ENCODE measurements at regions not wholly inside any gene's neighbourhood (a gene's known extent, or its start where the extent isn't known, plus 50 kb on each side); places are given as distances from the start of the nearest gene placed in this dataset.
"Not testable (repeated sequence)": the region's sequence is repeated elsewhere in the genome, so short reads cannot be mapped to it uniquely, and the experiment has no call there.

DNA sequence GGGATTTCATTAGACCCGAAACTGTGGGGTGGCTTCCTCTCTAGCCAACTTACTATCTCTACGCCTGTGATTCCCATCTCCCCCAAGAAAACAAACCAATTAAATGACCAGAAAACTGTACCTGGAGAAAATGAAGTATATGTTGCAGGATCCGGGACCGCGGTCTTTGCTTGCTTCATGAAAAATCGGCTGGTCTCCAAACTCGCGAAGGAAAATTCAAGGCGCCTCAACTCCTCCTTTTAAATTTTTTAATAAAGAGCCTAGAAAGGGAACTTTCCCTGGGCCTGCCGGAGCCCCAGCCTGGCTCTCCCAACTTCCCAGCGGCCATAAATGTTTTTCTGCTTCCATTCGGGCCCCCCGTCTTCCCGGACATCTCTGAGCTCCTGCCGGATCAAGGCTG, 110.8 kb upstream of the FOXD4L5 start:
- not testable (repeated sequence) for DNase-seq (ENCODE audit: low read depth)

DNA sequence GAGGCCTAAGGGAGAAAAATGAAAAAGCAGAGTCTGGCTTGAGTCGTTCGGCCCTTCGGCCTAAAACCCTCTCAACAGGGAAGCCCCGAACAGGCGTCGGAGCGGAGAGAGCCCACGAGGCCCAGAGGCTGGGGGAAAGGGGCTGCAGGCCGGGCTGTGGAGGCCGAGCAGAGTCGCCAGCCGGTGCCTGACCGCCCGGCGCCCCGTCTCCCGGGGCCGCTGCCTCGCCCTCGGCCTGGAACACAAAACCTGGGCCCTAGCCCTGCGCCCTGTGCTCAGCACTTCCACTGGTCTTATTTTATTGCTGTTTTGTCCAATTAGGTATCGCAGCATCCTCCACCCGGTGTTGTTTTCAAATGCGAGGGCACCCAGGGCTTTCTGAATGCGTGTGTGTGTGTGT, 110.1 kb upstream of the FOXD4L5 start:
- DNase-seq (ENCODE audit: low read depth): not testable (repeated sequence)

DNA sequence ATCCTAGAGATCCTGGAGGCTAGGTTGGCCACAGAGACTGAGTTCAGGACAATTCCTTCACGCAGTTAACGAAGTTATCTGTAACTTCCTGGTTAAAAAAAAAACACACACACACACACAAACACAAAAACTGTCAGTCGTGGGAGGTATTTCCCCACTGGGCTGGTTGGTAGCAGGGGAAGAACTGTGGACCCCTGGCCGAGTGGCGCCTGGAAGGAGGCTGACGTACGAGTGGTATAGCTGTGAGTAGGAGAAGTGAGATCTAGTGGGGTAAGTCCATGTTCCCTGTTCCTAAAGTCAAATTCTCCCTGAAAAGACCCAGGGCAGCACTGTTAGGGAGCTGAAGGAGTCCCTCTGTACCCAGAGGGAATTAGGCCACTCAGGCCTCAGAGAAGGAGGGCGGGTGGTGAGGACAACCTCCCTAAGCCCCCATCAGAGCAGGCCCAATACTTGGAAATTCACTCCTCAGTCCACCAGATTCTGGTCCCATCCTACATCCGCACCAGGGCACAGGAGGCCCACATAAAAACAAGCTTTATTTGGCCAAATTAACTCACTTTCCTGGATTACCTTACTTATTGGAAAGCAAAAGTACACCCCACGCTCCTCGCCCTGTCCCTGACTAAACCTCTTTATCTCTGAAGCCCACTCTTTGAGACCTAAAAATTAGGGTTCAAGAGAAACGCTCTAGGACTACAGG, 108.3 kb upstream of the FOXD4L5 start:
- DNase-seq (ENCODE audit: low read depth): not testable (repeated sequence)

DNA sequence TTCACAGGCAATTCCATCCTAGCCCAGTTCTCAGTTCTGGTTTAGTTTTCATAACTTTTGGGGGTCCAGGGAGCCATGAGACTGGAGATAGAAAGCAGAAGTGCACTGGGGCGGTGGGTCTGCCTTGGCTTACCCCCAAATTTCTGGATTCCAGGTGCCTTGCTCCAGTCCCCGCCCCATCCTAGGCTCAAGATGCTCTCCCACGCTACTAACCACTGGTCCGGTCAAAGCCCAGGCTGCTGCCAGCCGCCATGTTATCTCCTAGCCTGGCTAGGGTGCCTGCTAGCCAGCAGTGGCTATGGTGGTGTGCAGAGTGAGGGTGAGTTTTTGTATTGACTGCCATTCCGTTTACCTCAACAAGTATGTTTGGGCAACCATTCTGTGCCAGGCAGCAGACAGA, 107.6 kb upstream of the FOXD4L5 start:
- DNase-seq (ENCODE audit: low read depth): not testable (repeated sequence)

DNA sequence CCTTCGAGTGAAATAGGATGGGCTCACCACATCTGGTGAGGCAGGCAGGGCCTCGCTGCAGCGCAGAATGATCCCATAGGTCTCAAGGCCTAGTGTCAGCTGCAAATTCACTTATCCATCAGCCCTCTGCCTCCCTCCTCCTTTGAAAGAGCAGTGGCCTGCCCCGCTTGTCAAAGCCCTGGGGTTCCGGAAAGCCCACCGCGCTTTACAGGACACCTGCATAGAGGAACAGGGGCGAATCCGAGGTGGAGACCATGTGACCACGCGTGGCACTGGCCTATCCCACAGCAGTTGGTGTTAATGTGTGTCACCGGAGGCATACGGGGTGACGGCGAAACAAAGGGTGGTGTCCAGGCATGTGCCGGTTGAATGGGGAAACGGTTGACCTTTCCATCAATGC, 104.7 kb upstream of the FOXD4L5 start:
- DNase-seq (ENCODE audit: low read depth): not testable (repeated sequence)

DNA sequence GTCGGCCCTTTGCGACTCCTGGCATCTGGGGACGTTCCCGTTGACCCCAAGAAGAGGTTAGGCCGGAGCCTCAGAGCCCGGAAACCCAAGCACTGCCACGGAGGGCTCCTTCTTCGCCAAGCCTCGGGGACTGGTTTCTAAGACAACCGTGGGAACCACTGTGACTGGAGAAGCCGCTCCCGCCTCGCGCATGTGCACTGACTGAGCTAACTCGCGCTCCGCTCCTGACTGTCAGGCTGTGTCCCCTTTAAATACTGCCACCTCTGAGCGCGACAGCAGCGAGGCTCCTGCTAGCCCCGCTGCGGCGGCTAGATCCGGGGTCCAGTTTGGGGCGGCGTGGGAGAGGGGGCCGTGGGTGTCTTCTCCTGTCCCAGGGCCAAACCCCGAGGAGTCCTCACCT, 104.2 kb upstream of the FOXD4L5 start:
- not testable (repeated sequence) for DNase-seq (ENCODE audit: low read depth)

DNA sequence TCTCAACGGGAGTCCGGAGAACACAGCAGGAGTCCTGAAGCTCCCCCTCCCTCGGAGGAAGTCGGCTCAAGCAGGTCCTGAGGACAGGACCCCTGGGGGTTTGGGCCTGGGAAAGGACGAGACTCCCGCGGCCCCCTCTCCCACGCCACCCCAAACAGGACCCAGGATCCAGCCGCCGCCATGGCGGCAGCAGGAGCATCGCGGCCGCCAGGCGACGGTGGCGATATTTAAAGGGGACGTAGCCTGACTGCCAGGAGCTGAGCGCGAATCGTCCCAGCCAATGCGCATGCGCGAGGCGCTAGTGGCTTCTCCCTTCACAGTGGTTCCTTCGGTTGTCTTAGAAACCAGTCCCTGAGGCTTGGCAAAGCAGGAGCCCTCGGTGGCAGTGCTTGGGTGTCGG, 101.7 kb upstream of the FOXD4L5 start:
- peak; percentile 64 for DNase-seq (ENCODE audit: low read depth)

DNA sequence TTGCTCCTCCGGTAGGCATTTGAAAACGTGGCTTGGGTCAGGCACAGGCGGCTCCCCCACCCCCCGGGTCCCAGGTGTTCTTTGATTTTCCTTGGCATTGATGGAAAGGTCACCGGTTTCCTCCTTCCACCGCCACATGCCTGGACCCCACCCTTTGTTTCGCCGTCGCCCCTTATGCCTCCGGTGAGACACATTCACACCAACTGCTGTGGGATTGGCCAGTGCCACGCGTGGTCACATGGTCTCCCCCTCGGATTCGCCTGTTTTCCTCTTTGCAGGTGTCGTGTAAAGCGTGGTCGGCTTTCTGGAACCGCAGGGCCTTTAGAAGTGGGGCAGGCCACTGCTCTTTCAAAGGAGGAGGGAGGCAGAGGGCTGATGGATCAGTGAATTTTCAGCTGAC, 101.2 kb upstream of the FOXD4L5 start:
- DNase-seq (ENCODE audit: low read depth): not testable (repeated sequence)

DNA sequence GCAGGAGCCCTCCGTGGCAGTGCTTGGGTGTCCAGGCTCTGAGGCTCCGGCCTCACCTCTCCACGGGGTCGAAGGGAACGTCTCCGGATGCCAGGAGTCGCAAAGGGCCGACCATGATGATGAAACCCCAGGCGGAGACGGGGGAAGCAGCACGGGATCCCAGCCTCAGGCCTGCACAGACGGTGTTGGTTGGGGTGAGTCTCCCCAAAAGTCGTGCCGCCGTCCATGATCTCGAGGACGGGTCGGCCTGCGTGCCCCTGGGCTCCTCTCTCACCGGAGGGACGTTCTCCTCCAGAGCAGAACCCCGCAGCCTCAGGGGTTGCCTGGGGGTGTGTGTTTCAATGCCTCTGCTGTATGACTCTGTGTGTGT, 100.6 kb upstream of the FOXD4L5 start:
- DNase-seq (ENCODE audit: low read depth): not testable (repeated sequence)

DNA sequence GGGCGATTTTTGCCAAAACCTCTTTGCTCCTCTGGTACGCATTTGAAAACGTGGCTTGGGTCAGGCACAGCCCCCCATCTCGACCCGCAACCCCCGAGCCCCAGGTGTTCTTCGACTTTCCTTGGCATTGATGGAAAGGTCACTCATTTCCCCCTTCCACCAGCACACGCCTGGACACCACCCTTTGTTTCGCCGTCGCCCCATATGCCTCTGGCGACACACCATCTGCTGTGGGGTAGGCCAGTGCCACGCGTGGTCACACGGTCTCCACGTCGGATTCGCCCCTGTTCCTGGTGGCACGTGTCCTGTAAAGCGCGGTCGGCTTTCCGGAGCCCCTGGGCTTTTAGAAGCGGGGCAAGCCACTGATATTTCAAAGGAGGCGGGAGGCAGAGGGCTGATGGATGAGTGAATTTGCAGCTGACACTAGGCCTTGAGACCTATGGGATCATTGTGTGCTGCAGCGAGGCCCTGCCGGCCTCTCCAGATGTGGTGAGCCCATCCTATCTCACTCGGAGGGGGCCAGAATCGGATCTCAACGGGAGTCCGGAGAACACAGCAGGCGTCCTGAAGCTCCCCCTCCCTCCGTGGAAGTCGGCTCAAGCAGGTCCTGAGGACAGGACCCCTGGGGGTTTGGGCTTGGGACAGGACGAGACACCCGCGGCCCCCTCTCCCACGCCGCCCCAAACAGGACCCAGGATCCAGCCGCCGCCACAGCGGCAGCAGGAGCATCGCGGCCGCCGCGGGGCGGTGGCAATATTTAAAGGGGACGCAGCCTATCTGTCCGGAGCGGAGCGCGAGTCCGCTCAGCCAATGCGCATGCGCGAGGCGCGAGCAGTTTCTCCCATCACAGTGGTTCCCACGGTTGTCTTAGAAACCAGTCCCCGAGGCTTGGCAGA, 100.0 kb upstream of the FOXD4L5 start:
- DNase-seq (ENCODE audit: low read depth): not testable (repeated sequence)

DNA sequence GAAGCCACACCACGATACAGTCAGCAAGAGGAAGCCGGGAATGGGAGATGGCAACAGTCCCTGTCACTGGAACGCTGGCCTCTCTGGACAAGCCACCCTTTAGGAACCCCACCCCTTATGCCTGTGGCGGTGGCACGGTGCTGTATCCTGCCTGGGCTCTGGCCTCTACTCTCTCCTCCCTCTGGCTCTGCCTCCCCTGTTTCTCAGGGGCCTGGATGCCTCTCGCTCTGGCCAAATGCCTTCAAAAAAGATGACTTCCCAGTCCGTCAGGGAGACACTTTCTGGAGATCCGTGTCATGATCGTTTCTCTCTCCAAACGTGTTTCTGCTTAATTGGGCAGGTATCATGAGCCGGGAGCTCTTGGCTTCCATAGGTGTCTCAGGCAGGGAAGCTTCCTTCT, 99.1 kb upstream of the FOXD4L5 start:
- DNase-seq (ENCODE audit: low read depth): not testable (repeated sequence)

DNA sequence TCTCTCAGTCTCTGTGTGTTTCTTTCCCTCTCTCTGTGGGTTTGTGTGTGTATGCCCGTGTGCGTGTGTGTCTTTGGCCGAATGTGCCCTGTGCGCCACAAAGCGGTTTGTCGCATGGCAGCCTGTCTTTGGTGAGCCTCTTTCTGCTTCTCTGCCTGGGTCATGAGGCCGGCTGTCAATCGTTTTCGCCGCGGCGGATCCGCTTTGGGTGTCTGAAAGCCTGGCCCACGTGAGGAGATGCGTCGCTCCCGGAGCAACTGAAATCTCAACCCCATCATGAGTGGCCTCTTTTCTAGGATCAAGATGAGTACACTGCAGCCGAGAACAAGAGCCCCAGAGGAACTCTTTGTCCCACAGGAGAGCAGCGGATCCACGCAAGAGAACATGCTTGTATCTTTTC, 98.6 kb upstream of the FOXD4L5 start:
- not testable (repeated sequence) for DNase-seq (ENCODE audit: low read depth)

DNA sequence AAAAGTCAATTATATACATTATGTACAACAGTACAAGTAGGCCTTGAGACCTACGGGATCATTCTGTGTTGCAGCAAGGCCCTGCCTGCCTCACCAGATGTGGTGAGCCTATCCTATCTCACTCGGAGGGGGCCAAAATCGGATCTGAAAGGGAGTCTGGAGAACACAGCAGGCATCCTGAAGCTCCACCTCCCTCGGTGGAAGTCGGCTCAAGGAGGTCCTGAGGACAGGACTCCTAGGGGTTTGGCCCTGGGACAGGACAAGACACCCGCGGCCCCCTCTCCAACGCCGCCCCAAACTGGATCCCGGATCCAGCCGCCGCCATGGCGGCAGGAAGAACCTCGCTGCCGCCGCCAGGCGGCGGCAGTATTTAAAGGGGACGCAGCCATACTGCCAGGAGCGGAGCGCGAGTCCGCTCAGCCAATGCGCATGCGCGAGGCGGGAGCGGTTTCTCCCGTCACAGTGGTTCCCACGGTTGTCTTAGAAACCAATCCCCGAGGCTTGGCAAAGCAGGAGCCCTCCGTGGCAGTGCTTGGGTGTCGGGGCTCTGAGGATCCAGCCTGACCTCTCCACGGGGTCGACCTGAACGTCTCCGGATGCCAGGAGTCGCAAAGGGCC, 97.8 kb upstream of the FOXD4L5 start:
- not testable (repeated sequence) for DNase-seq (ENCODE audit: low read depth)

Data from T follicular helper cell (primary cell).